Mesenchymal stem cell (in vitro differentiated cells and primary cell): ENCODE measurements at regions not wholly inside any gene's neighbourhood (a gene's known extent, or its start where the extent isn't known, plus 50 kb on each side); places are given as distances from the start of the nearest gene placed in this dataset.

Source experiments
- DNase-seq: peaks from one replicate; pipeline ENCODE4 v3.0.0-alpha.2; 2013
- H2AFZ ChIP-seq: one replicate; pipeline ENCODE4 v1.6.1; 2013; ENCODE audit warnings: low read depth, mild to moderate bottlenecking, control low read depth, inconsistent platforms, low read length, moderate library complexity
- H2AK5ac ChIP-seq: 2 replicates; pipeline ENCODE4 v1.6.1; 2013; ENCODE audit warnings: low read length, moderate library complexity, mild to moderate bottlenecking, inconsistent platforms; ENCODE audit not compliant: severe bottlenecking
- H2BK120ac ChIP-seq: one replicate; pipeline ENCODE4 v1.6.1; 2013; ENCODE audit warnings: low read depth, mild to moderate bottlenecking, inconsistent platforms, low read length, moderate library complexity
- H2BK12ac ChIP-seq, 2 experiments: one replicate each; pipeline ENCODE4 v1.6.1; 2013; ENCODE audit warnings: inconsistent platforms in 2 of 2, low read length in 2 of 2, mild to moderate bottlenecking in 2 of 2, moderate library complexity in 2 of 2, control low read depth in 1 of 2
- H2BK15ac ChIP-seq: one replicate; pipeline ENCODE4 v1.6.1; 2013; ENCODE audit warnings: mild to moderate bottlenecking, low read depth, inconsistent platforms; ENCODE audit not compliant: poor library complexity, severe bottlenecking
- H2BK5ac ChIP-seq: 2 replicates; pipeline ENCODE4 v1.6.1; 2013; ENCODE audit warnings: low read depth, mild to moderate bottlenecking, low read length, control low read depth, inconsistent platforms; ENCODE audit not compliant: poor library complexity, severe bottlenecking
- H3K14ac ChIP-seq, 2 experiments: one replicate each; pipeline ENCODE4 v1.6.1; 2013; ENCODE audit warnings: inconsistent platforms in 2 of 2, low read length in 2 of 2, control low read depth in 1 of 2, mild to moderate bottlenecking in 1 of 2, moderate library complexity in 1 of 2
- H3K18ac ChIP-seq, 2 experiments: one replicate each; pipeline ENCODE4 v1.6.1; 2013; ENCODE audit warnings: inconsistent platforms in 2 of 2, low read length in 2 of 2, control low read depth in 1 of 2, low read depth in 1 of 2, mild to moderate bottlenecking in 1 of 2
- H3K23ac ChIP-seq, 2 experiments: one replicate each; pipeline ENCODE4 v1.6.1; 2013; ENCODE audit warnings: inconsistent platforms in 2 of 2, low read length in 2 of 2, mild to moderate bottlenecking in 2 of 2, moderate library complexity in 2 of 2, control low read depth in 1 of 2
- H3K27ac ChIP-seq: 2 replicates; pipeline ENCODE4 v1.5.1; 2013; ENCODE audit warnings: mild to moderate bottlenecking, moderate library complexity, low read length, control low read depth, inconsistent platforms; ENCODE audit not compliant: poor library complexity, severe bottlenecking
- H3K27me3 ChIP-seq, 2 experiments: 2 replicates each; pipeline versions ENCODE4 v1.6.1 to v1.7.0; 2013; ENCODE audit warnings: low read length in 2 of 2, mild to moderate bottlenecking in 2 of 2, moderate library complexity in 2 of 2, control low read depth in 1 of 2, inconsistent platforms in 1 of 2; ENCODE audit not compliant: control insufficient read depth in 1 of 2, insufficient read depth in 1 of 2
- H3K36me3 ChIP-seq, 2 experiments: 2 replicates each; pipeline versions ENCODE4 v1.6.1 to v1.7.0; 2013; ENCODE audit warnings: low read length in 2 of 2, control low read depth in 1 of 2, inconsistent platforms in 1 of 2, low read depth in 1 of 2, mild to moderate bottlenecking in 1 of 2; ENCODE audit not compliant: insufficient read depth in 2 of 2, control insufficient read depth in 1 of 2
- H3K4ac ChIP-seq, 2 experiments: one replicate each; pipeline ENCODE4 v1.6.1; 2013; ENCODE audit warnings: inconsistent platforms in 2 of 2, low read length in 2 of 2, mild to moderate bottlenecking in 2 of 2, moderate library complexity in 2 of 2, control low read depth in 1 of 2, low read depth in 1 of 2
- H3K4me1 ChIP-seq: 2 replicates; pipeline ENCODE4 v1.6.1; 2013; ENCODE audit warnings: low read depth, low read length, control low read depth; ENCODE audit not compliant: control insufficient read depth, insufficient read depth
- H3K4me2 ChIP-seq: 2 replicates; pipeline ENCODE4 v1.6.1; 2013; ENCODE audit warnings: low read length, mild to moderate bottlenecking, inconsistent platforms; ENCODE audit not compliant: poor library complexity, severe bottlenecking
- H3K4me3 ChIP-seq, 2 experiments: 2 replicates each; pipeline versions ENCODE4 v1.5.1 to v1.7.0; 2013; ENCODE audit warnings: low read length in 2 of 2, mild to moderate bottlenecking in 2 of 2, control low read depth in 1 of 2, low read depth in 1 of 2; ENCODE audit not compliant: insufficient read depth in 1 of 2
- H3K79me1 ChIP-seq: replicated peaks from 2 replicates; pipeline ENCODE4 v1.6.1; 2013; ENCODE audit warnings: mild to moderate bottlenecking, control low read depth, low read length, inconsistent platforms; ENCODE audit not compliant: poor library complexity, severe bottlenecking
- H3K9ac ChIP-seq: 2 replicates; pipeline ENCODE4 v1.7.0; 2013; ENCODE audit warnings: mild to moderate bottlenecking, low read length, moderate library complexity
- H3K9me3 ChIP-seq: 2 replicates; pipeline ENCODE4 v1.7.0; 2013; ENCODE audit warnings: mild to moderate bottlenecking, low read length; ENCODE audit not compliant: control insufficient read depth
- H4K8ac ChIP-seq: one replicate; pipeline ENCODE4 v1.6.1; 2013; ENCODE audit warnings: inconsistent platforms, mild to moderate bottlenecking, low read length, moderate library complexity
- H4K91ac ChIP-seq: one replicate; pipeline ENCODE4 v1.6.1; 2013; ENCODE audit warnings: mild to moderate bottlenecking, low read length, inconsistent platforms
- WGBS: methylation state at CpG from one replicate; pipeline ENCODE4 v1.1.7; 2013; ENCODE audit warnings: mixed read lengths; 5-methylcytosine and 5-hydroxymethylcytosine counted together

GRCh38 chr4:126071346-126072333 lies 756.9 kb downstream of the FAT4 start:
- no peaks in the 10 kb centered on the region for H3K36me3 ChIP-seq
- no peak overlapping the region for H3K14ac ChIP-seq
- no peak overlapping the region for H3K4me2 ChIP-seq
- H2AK5ac ChIP-seq = no peak overlapping the region
- H4K8ac ChIP-seq = no peak overlapping the region
- no peak overlapping the region for H2AFZ ChIP-seq
- no peak for DNase-seq
- no peak overlapping the region for H3K23ac ChIP-seq
- no peaks in the 10 kb centered on the region for H3K27me3 ChIP-seq
- no peaks in the 10 kb centered on the region for H3K79me1 ChIP-seq
- H2BK12ac ChIP-seq = no peak overlapping the region
- H2BK5ac ChIP-seq = no peak overlapping the region
- no peaks in the 10 kb centered on the region for H3K9me3 ChIP-seq
- H3K9ac ChIP-seq = no peak overlapping the region
- H3K4me1 ChIP-seq = no peaks in the 10 kb centered on the region
- no peak overlapping the region for H2BK15ac ChIP-seq
- no peak overlapping the region for H3K4ac ChIP-seq
- no peak overlapping the region for H2BK120ac ChIP-seq
- H3K18ac ChIP-seq = no peak overlapping the region
- H3K4me3 ChIP-seq = no peak overlapping the region
- no peak overlapping the region for H3K27ac ChIP-seq
- 76% methylated on average over 2 of the region's 4 CpGs for WGBS
- no peak overlapping the region for H4K91ac ChIP-seq

- no peak for DNase-seq
- Histone ChIP-seq H2AK5ac (no peak overlapping the region), H3K79me1 (no peaks in the 10 kb centered on the region), H3K36me3 (no peaks in the 10 kb centered on the region), H3K4me3 (no peak overlapping the region), H3K9me3 (no peaks in the 10 kb centered on the region), H2BK120ac (no peak overlapping the region), H3K4me2 (no peak overlapping the region), H4K8ac (no peak overlapping the region), H2BK5ac (no peak overlapping the region), H3K27ac (no peak overlapping the region), H3K18ac (no peak overlapping the region), H3K9ac (no peak overlapping the region), H2AFZ (no peak overlapping the region), H3K4ac (no peak overlapping the region), H3K14ac (no peak overlapping the region), H2BK15ac (no peak overlapping the region), H4K91ac (no peak overlapping the region), H3K27me3 (no peaks in the 10 kb centered on the region), H3K23ac (no peak overlapping the region), H2BK12ac (no peak overlapping the region), H3K4me1 (no peaks in the 10 kb centered on the region)
- WGBS = 83% methylated on average over 3 of the region's 3 CpGs
These were observed 766.6 kb downstream of the FAT4 start for GRCh38 chr4:126081336-126081735.

DNA sequence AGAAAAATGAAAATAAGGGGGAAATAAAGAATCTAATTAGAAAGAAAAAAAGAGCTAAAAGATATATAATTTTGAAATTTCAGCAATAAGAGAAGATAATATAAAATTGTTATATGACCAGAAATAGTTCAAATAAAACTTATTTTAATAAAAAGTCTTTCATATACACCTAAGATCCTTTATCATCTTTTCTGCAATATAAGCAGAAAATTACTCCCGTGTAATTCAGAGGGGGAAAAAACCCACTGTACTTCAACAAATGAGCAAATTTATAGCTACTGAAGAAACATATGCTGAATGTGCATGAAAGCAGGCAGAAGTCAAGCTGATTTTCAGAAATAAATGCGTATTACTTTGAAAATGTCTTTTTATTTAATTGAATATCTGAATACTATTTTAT lies 771.3 kb downstream of the FAT4 start:
- no peak overlapping the region for H3K18ac ChIP-seq
- H3K23ac ChIP-seq = no peak overlapping the region
- no peak overlapping the region for H3K4me3 ChIP-seq
- 100% methylated on average over 1 of the region's 2 CpGs for WGBS
- no peak overlapping the region for H2AK5ac ChIP-seq
- H2BK5ac ChIP-seq = no peak overlapping the region
- H3K27ac ChIP-seq = no peak overlapping the region
- H3K9ac ChIP-seq = no peak overlapping the region
- H3K4me2 ChIP-seq = no peak overlapping the region
- H2BK15ac ChIP-seq = no peak overlapping the region
- no peaks in the 10 kb centered on the region for H3K9me3 ChIP-seq
- H3K4me1 ChIP-seq = no peaks in the 10 kb centered on the region
- H3K14ac ChIP-seq = no peak overlapping the region
- H2BK12ac ChIP-seq = no peak overlapping the region
- no peak overlapping the region for H4K91ac ChIP-seq
- no peak overlapping the region for H2BK120ac ChIP-seq
- H4K8ac ChIP-seq = no peak overlapping the region
- no peaks in the 10 kb centered on the region for H3K79me1 ChIP-seq
- no peaks in the 10 kb centered on the region for H3K36me3 ChIP-seq
- H3K27me3 ChIP-seq = no peaks in the 10 kb centered on the region
- no peak overlapping the region for H3K4ac ChIP-seq
- DNase-seq = no peak
- no peak overlapping the region for H2AFZ ChIP-seq

GRCh38 chr4:126087101-126087500 lies 772.3 kb downstream of the FAT4 start:
- H2BK5ac ChIP-seq = no peak overlapping the region

More at GRCh38 chr4:126087101-126087500, 772.3 kb downstream of the FAT4 start:
- no peaks in the 10 kb centered on the region for H3K79me1 ChIP-seq
- no peaks in the 10 kb centered on the region for H3K4me1 ChIP-seq
- no peak overlapping the region for H4K8ac ChIP-seq
- no peak overlapping the region for H3K4me2 ChIP-seq
- H2BK120ac ChIP-seq = no peak overlapping the region
- H2BK15ac ChIP-seq = no peak overlapping the region
- H3K18ac ChIP-seq = no peak overlapping the region
- no peaks in the 10 kb centered on the region for H3K36me3 ChIP-seq
- H3K23ac ChIP-seq = no peak overlapping the region
- no peak overlapping the region for H2BK12ac ChIP-seq
- no peak overlapping the region for H3K9ac ChIP-seq
- no peak overlapping the region for H4K91ac ChIP-seq
- no peaks in the 10 kb centered on the region for H3K9me3 ChIP-seq
- DNase-seq = no peak
- H3K27me3 ChIP-seq = no peaks in the 10 kb centered on the region
- H2AFZ ChIP-seq = no peak overlapping the region
- H3K4ac ChIP-seq = no peak overlapping the region
- H3K14ac ChIP-seq = no peak overlapping the region
- no peak overlapping the region for H2AK5ac ChIP-seq
- no peak overlapping the region for H3K4me3 ChIP-seq
- no peak overlapping the region for H3K27ac ChIP-seq
